DMS79 treated with DMSO at 0.1 percent for 48 hours (cell line): ENCODE measurements at regions not wholly inside any gene's neighbourhood (a gene's known extent, or its start where the extent isn't known, plus 50 kb on each side); places are given as distances from the start of the nearest gene placed in this dataset.

ENCODE experiments used
- DNase-seq: peaks from one replicate; lab custom pipeline; 2025; lab: John Stamatoyannopoulos, UW

GRCh38 chrY:8202837-8203236 is 1134.4 kb upstream of the TSPY4 start:
- DNase-seq, result no peak

- no peak for DNase-seq
Observed at GRCh38 chrY:8241144-8241543, 1096.1 kb upstream of the TSPY4 start.

GRCh38 chrY:8273807-8274206 is 1063.5 kb upstream of the TSPY4 start:
- no peak for DNase-seq

- no peak for DNase-seq
Observed at GRCh38 chrY:8305021-8305420, 1032.2 kb upstream of the TSPY4 start.

GRCh38 chrY:8324113-8324512 is 1013.2 kb upstream of the TSPY4 start:
- DNase-seq, result no peak

GRCh38 chrY:8326944-8327343 is 1010.3 kb upstream of the TSPY4 start:
- no peak for DNase-seq

- DNase-seq, result no peak
Observed at GRCh38 chrY:8327708-8328354, 1009.4 kb upstream of the TSPY4 start.

- no peak for DNase-seq
Observed at GRCh38 chrY:8329431-8329830, 1007.8 kb upstream of the TSPY4 start.

- no peak for DNase-seq
Observed at GRCh38 chrY:8329929-8330328, 1007.3 kb upstream of the TSPY4 start.

GRCh38 chrY:8333328-8333727 is 1003.9 kb upstream of the TSPY4 start:
- no peak for DNase-seq

GRCh38 chrY:8335299-8335835 is 1001.9 kb upstream of the TSPY4 start:
- no peak for DNase-seq

- no peak for DNase-seq
Observed at GRCh38 chrY:8336112-8336774, 1001.0 kb upstream of the TSPY4 start.

- no peak for DNase-seq
Observed at GRCh38 chrY:8341000-8341399, 996.3 kb upstream of the TSPY4 start.

GRCh38 chrY:8342173-8342572 is 995.1 kb upstream of the TSPY4 start:
- no peak for DNase-seq

- no peak for DNase-seq
Observed at GRCh38 chrY:8351241-8351640, 986.0 kb upstream of the TSPY4 start.

GRCh38 chrY:8352201-8352600 is 985.1 kb upstream of the TSPY4 start:
- no peak for DNase-seq

GRCh38 chrY:8358161-8358560 is 979.1 kb upstream of the TSPY4 start:
- no peak for DNase-seq

- DNase-seq, result no peak
Observed at GRCh38 chrY:8361715-8362114, 975.5 kb upstream of the TSPY4 start.

GRCh38 chrY:8377491-8377890 is 959.8 kb upstream of the TSPY4 start:
- DNase-seq, result no peak

GRCh38 chrY:8379800-8380199 is 957.5 kb upstream of the TSPY4 start:
- no peak for DNase-seq

GRCh38 chrY:8381425-8381824 is 955.8 kb upstream of the TSPY4 start:
- DNase-seq, result no peak

- no peak for DNase-seq
Observed at GRCh38 chrY:8386053-8386452, 951.2 kb upstream of the TSPY4 start.

GRCh38 chrY:8388512-8388911 is 948.8 kb upstream of the TSPY4 start:
- DNase-seq, result no peak

GRCh38 chrY:8390310-8390709 is 947.0 kb upstream of the TSPY4 start:
- DNase-seq, result no peak
